ENCODE measurements at regions not wholly inside any gene's neighbourhood (a gene's known extent, or its start where the extent isn't known, plus 50 kb on each side); places are given as distances from the start of the nearest gene placed in this dataset.
"Not testable (repeated sequence)": the region's sequence is repeated elsewhere in the genome, so short reads cannot be mapped to it uniquely, and the experiment has no call there.

GRCh38 chr13:43964698-43965458 lies 85.2 kb downstream of the LACC1 start:
- no peak overlapping the region for H3K27ac ChIP-seq
- no peak for TF ChIP-seq CTCF (IDR thresholded peaks at IDR 0.05)
- TF ChIP-seq ZFX (IDR thresholded peaks at IDR 0.05; ENCODE audit: borderline replicate concordance), result no peak

DNA sequence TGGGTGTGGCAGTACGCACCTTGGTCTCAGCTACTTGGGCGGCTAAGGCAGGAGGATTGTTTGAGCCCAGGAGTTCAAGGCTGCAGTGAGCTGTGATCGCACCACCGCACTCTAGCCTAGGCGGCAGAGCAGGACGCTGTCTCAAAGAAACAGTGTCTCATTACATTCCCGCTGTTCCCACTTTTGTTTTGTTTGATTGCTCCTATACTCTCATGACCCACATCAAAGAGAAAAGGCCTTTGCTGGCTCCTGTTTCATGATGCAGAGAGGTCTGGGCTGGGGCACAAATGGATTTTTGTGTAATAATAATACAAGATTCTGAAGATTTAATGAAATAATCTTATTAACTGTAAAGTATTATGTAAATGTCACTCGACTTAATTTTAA lies 85.7 kb downstream of the LACC1 start:
- no peak for TF ChIP-seq ZFX (IDR thresholded peaks at IDR 0.05; ENCODE audit: borderline replicate concordance)

GRCh38 chr13:43968251-43968942 lies 88.7 kb downstream of the LACC1 start:
- not testable (repeated sequence) for H3K27ac ChIP-seq

More for the DNA sequence above, 85.7 kb downstream of the LACC1 start:
- H3K27ac ChIP-seq, result no peak overlapping the region

DNA sequence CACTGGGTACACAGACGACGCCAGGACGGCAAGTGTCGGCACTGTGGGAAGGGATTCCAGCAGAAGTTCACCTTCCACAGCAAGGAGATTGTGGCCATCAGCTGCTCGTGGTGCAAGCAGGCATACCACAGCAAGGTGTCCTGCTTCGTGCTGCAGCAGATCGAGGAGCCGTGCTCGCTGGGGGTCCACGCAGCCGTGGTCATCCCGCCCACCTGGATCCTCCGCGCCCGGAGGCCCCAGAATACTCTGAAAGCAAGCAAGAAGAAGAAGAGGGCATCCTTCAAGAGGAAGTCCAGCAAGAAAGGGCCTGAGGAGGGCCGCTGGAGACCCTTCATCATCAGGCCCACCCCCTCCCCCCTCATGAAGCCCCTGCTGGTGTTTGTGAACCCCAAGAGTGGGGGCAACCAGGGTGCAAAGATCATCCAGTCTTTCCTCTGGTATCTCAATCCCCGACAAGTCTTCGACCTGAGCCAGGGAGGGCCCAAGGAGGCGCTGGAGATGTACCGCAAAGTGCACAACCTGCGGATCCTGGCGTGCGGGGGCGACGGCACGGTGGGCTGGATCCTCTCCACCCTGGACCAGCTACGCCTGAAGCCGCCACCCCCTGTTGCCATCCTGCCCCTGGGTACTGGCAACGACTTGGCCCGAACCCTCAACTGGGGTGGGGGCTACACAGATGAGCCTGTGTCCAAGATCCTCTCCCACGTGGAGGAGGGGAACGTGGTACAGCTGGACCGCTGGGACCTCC lies 89.4 kb downstream of the LACC1 start:
- H3K27ac ChIP-seq, result not testable (repeated sequence)

- H3K27ac ChIP-seq, result not testable (repeated sequence)
Measured at GRCh38 chr13:43969919-43970318, 90.2 kb downstream of the LACC1 start.

GRCh38 chr13:43970520-43971242 lies 91.0 kb downstream of the LACC1 start:
- H3K27ac ChIP-seq, result not testable (repeated sequence)

- not testable (repeated sequence) for H3K27ac ChIP-seq
Measured at GRCh38 chr13:43971324-43971723, 91.6 kb downstream of the LACC1 start.

DNA sequence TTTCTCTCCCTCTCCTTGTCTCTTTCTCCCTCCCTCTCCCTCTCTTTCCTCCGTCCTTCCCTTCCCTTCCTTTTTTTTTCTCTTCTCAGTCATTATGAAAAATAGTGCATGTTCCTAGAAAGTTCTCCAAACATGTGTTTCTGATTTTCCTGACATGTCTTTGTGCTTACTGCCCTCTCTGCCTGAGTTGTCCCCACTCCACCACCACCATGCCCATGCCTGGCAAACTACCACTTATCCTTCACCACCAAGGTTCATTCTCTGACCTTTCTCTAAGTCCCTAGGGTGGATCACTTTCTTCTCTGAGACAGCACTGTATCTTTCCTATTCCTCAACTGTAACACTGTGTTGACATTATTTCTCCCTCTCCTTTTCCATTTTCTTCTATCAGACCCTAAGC lies 98.2 kb downstream of the LACC1 start:
- no peak overlapping the region for H3K27ac ChIP-seq
- TF ChIP-seq CTCF (IDR thresholded peaks at IDR 0.05) (no peak), ZFX (IDR thresholded peaks at IDR 0.05; ENCODE audit: borderline replicate concordance) (no peak)

- TF ChIP-seq CTCF (IDR thresholded peaks at IDR 0.05) (no peak), ZFX (IDR thresholded peaks at IDR 0.05; ENCODE audit: borderline replicate concordance) (no peak)
- no peak overlapping the region for H3K27ac ChIP-seq
Measured at GRCh38 chr13:43978688-43979087, 99.0 kb downstream of the LACC1 start.

DNA sequence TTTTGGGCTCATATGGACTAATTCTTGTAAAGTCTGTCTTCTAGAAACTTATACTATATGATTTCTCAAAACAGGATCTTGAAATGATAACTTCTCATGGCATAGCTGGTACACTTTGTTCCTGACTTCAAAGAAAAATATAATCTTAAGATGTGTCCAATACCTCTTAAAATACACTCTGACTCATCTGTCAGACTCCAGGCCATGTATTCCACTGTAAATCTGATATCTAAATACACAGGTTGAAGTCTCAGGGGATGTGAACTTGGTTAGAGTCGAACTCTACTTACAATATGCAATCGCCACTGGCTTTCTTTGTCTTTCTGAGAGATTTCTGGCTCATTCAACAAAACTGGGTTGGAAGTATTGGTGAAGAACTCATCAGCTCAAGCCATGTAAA lies 99.8 kb downstream of the LACC1 start:
- TF ChIP-seq CTCF (IDR thresholded peaks at IDR 0.05), result no peak
- TF ChIP-seq ZFX (IDR thresholded peaks at IDR 0.05; ENCODE audit: borderline replicate concordance), result no peak
- H3K27ac ChIP-seq, result no peak overlapping the region

Measured in 22Rv1 (cell line).